Activated CD4-positive, alpha-beta memory T cell treated with anti-CD3 and anti-CD28 coated beads for 36 hours (primary cell): ENCODE measurements at regions not wholly inside any gene's neighbourhood (a gene's known extent, or its start where the extent isn't known, plus 50 kb on each side); places are given as distances from the start of the nearest gene placed in this dataset.

Experiments
- CTCF ChIA-PET: fragments of 350-600 bp; sonication (Branson Sonifier 250); formaldehyde crosslinking; loops from one replicate; lab custom pipeline; 2021; ENCODE audit warnings: antibody characterized with exemption, inconsistent platforms; lab: Charles Lee
- POLR2A ChIA-PET: fragments of 350-600 bp; sonication (Branson Sonifier 250); formaldehyde crosslinking; loops from one replicate; lab custom pipeline; 2021; ENCODE audit warnings: antibody characterized with exemption; lab: Charles Lee
- DNase-seq: peaks from one replicate; pipeline ENCODE4 v3.0.0-alpha.2; 2020
- H3K27ac Mint-ChIP-seq: one replicate; pipeline ENCODE4 v1.8.0; 2021; ENCODE audit warnings: mixed read lengths
- H3K27me3 Mint-ChIP-seq: one replicate; pipeline ENCODE4 v1.8.0; 2021; ENCODE audit warnings: mixed read lengths
- H3K36me3 Mint-ChIP-seq: one replicate; pipeline ENCODE4 v1.8.0; 2021; ENCODE audit warnings: mixed read lengths
- H3K4me1 Mint-ChIP-seq: one replicate; pipeline ENCODE4 v1.8.0; 2021; ENCODE audit warnings: low read depth, mixed read lengths
- H3K4me3 Mint-ChIP-seq: one replicate; pipeline ENCODE4 v1.8.0; 2021; ENCODE audit warnings: mild to moderate bottlenecking, mixed read lengths
- H3K9me3 Mint-ChIP-seq: one replicate; pipeline ENCODE4 v1.8.0; 2021; ENCODE audit warnings: mixed read lengths
- intact Hi-C: fragments of 100-400 bp; cut with micrococcal nuclease; formaldehyde crosslinking; loops from one replicate; pipeline ENCODE4 v1.15.1; 2023

DNA sequence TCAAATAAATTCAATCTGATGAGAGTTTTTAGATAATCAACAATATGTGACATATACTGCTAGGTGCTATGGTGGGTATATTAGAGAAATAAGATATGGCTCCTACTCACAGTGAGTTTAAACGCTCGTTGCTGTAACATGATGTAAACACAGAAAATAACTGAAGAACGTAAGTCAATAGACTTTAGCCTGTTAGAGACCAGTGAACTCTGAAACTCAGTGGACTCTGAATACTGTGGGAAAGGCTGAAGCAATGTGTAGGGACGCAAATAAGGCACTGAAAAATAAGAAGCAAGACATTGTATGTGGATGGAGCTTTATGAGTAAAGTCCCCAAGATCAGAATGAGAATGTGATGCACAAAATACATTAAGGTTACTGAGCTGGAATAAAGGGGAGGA is 431.6 kb downstream of the TFAP2B start:
- Mint-ChIP-seq H3K27ac (no peak overlapping the region), H3K9me3 (peaks cover 4% of the 10 kb centered on the region), H3K36me3 (no peaks in the 10 kb centered on the region), H3K4me3 (no peak overlapping the region), H3K4me1 (no peaks in the 10 kb centered on the region), H3K27me3 (no peaks in the 10 kb centered on the region)
- intact Hi-C loops, result no loop called here
- DNase-seq, result no peak
- ChIA-PET CTCF (no interaction called here), POLR2A (no interaction called here)

GRCh38 chr6:51257938-51258337 is 439.3 kb downstream of the TFAP2B start:
- no peak overlapping the region for H3K4me3 Mint-ChIP-seq
- CTCF ChIA-PET, result no interaction called here

DNA sequence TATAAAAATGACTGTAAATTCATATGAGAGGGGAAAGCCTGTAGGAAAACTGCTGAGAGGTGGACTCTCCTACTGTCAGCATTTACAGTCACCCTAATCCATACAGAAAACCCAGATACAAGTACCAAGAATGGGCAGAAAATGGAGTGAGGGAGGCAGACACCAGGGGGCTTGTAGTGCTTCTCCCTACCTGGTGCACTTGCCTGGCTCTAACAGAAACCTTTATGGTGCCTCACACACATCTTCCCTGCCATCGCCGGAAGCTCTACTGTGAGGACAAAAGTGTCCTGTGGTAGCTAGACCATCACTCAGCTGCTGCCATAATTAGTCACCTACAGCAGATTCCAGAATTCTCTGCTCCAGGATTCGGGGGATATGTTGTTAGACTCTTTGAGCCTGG is 441.3 kb downstream of the TFAP2B start:
- ChIA-PET POLR2A (no interaction called here), CTCF (no interaction called here)
- intact Hi-C loops, result no loop called here
- Mint-ChIP-seq H3K36me3 (no peaks in the 10 kb centered on the region), H3K4me1 (no peaks in the 10 kb centered on the region), H3K27ac (no peak overlapping the region), H3K4me3 (no peak overlapping the region), H3K27me3 (no peaks in the 10 kb centered on the region), H3K9me3 (no peaks in the 10 kb centered on the region)
- no peak for DNase-seq

More at GRCh38 chr6:51257938-51258337, 439.3 kb downstream of the TFAP2B start:
- no peaks in the 10 kb centered on the region for H3K36me3 Mint-ChIP-seq
- H3K27me3 Mint-ChIP-seq, result no peaks in the 10 kb centered on the region
- intact Hi-C loops, result no loop called here
- POLR2A ChIA-PET, result no interaction called here
- DNase-seq, result no peak
- H3K9me3 Mint-ChIP-seq, result no peaks in the 10 kb centered on the region
- no peak overlapping the region for H3K27ac Mint-ChIP-seq
- no peaks in the 10 kb centered on the region for H3K4me1 Mint-ChIP-seq

GRCh38 chr6:51261691-51262090 is 443.0 kb downstream of the TFAP2B start:
- Mint-ChIP-seq H3K9me3 (no peaks in the 10 kb centered on the region), H3K4me1 (no peaks in the 10 kb centered on the region), H3K27me3 (no peaks in the 10 kb centered on the region), H3K4me3 (no peak overlapping the region), H3K36me3 (no peaks in the 10 kb centered on the region), H3K27ac (no peak overlapping the region)
- ChIA-PET POLR2A (no interaction called here), CTCF (no interaction called here)
- no peak for DNase-seq
- intact Hi-C loops, result no loop called here

DNA sequence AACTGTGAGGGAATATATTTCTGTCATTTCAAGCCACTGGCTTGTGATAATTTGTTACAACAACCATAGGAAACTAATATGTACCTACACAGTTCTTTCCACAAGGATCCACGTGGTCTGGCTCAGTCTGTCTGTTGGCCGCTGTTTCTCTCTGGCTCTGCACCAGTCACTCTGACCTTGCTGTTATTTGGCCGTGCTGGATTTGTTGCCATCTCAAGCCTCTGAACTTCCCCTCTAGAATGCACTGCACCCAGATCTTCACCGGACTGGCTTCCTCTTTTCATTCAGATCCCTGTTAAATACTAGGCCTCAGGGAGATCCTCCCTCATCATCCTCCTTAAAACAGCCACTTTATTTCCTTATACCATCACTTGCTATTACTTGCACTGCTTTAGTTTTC is 446.8 kb downstream of the TFAP2B start:
- intact Hi-C loops, result no loop called here
- CTCF ChIA-PET, result no interaction called here

GRCh38 chr6:51266604-51267003 is 447.9 kb downstream of the TFAP2B start:
- no peaks in the 10 kb centered on the region for H3K27me3 Mint-ChIP-seq
- intact Hi-C loops, result no loop called here
- H3K9me3 Mint-ChIP-seq, result no peaks in the 10 kb centered on the region
- H3K27ac Mint-ChIP-seq, result no peak overlapping the region
- ChIA-PET CTCF (no interaction called here), POLR2A (no interaction called here)
- no peaks in the 10 kb centered on the region for H3K36me3 Mint-ChIP-seq
- H3K4me3 Mint-ChIP-seq, result no peak overlapping the region
- no peaks in the 10 kb centered on the region for H3K4me1 Mint-ChIP-seq
- no peak for DNase-seq

More for the DNA sequence above, 446.8 kb downstream of the TFAP2B start:
- Mint-ChIP-seq H3K4me3 (no peak overlapping the region), H3K27me3 (no peaks in the 10 kb centered on the region), H3K36me3 (no peaks in the 10 kb centered on the region), H3K27ac (no peak overlapping the region), H3K4me1 (no peaks in the 10 kb centered on the region), H3K9me3 (no peaks in the 10 kb centered on the region)
- no peak for DNase-seq
- POLR2A ChIA-PET, result no interaction called here

DNA sequence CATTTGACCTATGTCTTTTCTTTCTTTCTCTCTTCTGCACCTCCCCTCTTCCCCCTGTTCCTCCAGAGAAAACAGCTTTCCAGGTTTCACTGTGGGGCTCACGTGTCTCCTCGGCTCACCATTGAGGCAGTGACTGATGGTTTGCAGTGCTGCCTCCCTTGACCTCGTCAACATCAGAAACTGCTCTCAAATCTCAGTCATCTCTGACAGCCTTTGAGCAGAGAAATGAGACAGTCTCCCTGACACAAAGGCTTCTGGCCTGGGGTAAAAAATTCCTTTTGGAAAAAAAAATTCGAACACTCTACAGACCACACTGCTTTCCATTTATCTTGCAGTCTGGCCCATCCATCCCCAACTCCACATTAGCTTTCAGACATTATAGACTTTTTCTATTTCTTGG is 450.0 kb downstream of the TFAP2B start:
- Mint-ChIP-seq H3K4me1 (no peaks in the 10 kb centered on the region), H3K27me3 (no peaks in the 10 kb centered on the region), H3K9me3 (no peaks in the 10 kb centered on the region), H3K36me3 (no peaks in the 10 kb centered on the region), H3K4me3 (no peak overlapping the region), H3K27ac (no peak overlapping the region)
- no peak for DNase-seq
- POLR2A ChIA-PET, result no interaction called here
- CTCF ChIA-PET, result no interaction called here
- intact Hi-C loops, result no loop called here

- Mint-ChIP-seq H3K4me3 (no peak overlapping the region), H3K4me1 (no peaks in the 10 kb centered on the region), H3K9me3 (no peaks in the 10 kb centered on the region), H3K27ac (no peak overlapping the region), H3K27me3 (no peaks in the 10 kb centered on the region), H3K36me3 (no peaks in the 10 kb centered on the region)
- POLR2A ChIA-PET, result no interaction called here
- intact Hi-C loops, result no loop called here
- DNase-seq, result no peak
- CTCF ChIA-PET, result no interaction called here
Measured at GRCh38 chr6:51269876-51270275, 451.2 kb downstream of the TFAP2B start.

GRCh38 chr6:51271615-51272014 is 452.9 kb downstream of the TFAP2B start:
- H3K4me3 Mint-ChIP-seq, result no peak overlapping the region
- ChIA-PET CTCF (no interaction called here), POLR2A (no interaction called here)
- no peaks in the 10 kb centered on the region for H3K27me3 Mint-ChIP-seq
- no peaks in the 10 kb centered on the region for H3K36me3 Mint-ChIP-seq
- no peaks in the 10 kb centered on the region for H3K4me1 Mint-ChIP-seq
- intact Hi-C loops, result no loop called here
- no peak overlapping the region for H3K27ac Mint-ChIP-seq
- DNase-seq, result no peak
- H3K9me3 Mint-ChIP-seq, result no peaks in the 10 kb centered on the region

DNA sequence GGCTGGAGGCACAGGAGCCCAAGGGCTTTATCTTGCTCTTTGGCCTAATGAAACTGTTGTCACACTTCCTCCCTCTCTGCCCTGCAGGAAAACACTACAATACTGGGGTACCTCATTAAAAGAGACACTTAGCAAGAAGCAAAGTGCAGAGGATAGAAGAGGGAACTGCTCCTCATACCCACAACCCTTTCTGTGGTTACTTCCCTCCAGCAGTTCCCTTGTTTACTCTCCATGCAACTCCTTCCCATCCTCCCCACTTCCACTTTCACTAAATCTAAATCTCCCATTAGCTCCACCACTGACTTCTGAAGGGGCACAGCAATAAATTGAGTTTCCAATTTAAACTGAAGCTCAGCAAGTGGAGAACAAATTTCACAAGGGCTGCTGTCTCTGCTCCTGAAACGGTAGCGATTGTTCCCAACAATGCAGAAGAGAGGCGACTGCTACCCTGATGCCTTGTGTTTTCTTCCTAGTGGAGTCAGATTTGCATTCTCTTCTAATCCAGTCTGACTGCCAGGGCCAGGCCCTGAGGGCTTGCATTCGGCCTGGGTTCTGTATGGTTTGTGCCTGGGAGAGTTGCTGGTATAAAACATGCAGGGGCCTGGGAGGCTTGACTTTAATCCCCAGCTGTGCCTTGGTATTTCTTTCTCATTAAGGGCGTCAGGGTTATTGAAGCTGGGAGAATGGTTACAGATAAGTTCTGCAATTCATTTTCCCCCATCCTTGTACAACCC is 454.7 kb downstream of the TFAP2B start:
- H3K9me3 Mint-ChIP-seq, result no peaks in the 10 kb centered on the region
- no peaks in the 10 kb centered on the region for H3K4me1 Mint-ChIP-seq
- H3K36me3 Mint-ChIP-seq, result no peaks in the 10 kb centered on the region
- H3K27ac Mint-ChIP-seq, result no peak overlapping the region
- H3K27me3 Mint-ChIP-seq, result no peaks in the 10 kb centered on the region
- intact Hi-C loops, result no loop called here
- CTCF ChIA-PET, result no interaction called here
- no peak for DNase-seq
- POLR2A ChIA-PET, result no interaction called here
- no peak overlapping the region for H3K4me3 Mint-ChIP-seq

DNA sequence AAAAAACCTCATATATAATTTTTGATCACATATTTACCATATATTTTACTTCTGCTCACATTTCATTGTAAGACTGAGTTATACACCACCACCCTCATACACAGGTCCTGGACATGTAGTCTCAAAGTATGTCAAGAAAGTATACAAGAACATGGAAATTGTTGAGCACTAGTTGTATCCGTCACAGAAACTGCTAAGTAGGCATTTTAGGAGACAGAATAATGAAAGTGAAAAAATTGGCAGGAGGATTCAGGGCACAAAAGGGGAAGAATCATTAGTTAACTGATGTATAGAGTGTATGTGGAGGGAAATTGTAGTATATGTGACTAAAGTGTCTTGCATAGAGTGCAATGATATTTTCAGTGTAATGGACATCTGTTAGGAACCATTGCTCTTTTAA is 458.8 kb downstream of the TFAP2B start:
- CTCF ChIA-PET, result no interaction called here
- intact Hi-C loops, result no loop called here
- H3K27me3 Mint-ChIP-seq, result no peaks in the 10 kb centered on the region
- H3K4me1 Mint-ChIP-seq, result no peaks in the 10 kb centered on the region
- H3K9me3 Mint-ChIP-seq, result no peaks in the 10 kb centered on the region
- no peaks in the 10 kb centered on the region for H3K36me3 Mint-ChIP-seq
- no peak overlapping the region for H3K4me3 Mint-ChIP-seq
- POLR2A ChIA-PET, result no interaction called here
- DNase-seq, result no peak
- no peak overlapping the region for H3K27ac Mint-ChIP-seq

GRCh38 chr6:51282026-51282425 is 463.4 kb downstream of the TFAP2B start:
- intact Hi-C loops, result no loop called here
- Mint-ChIP-seq H3K27me3 (no peaks in the 10 kb centered on the region), H3K4me3 (no peak overlapping the region), H3K9me3 (no peaks in the 10 kb centered on the region), H3K4me1 (no peaks in the 10 kb centered on the region), H3K36me3 (no peaks in the 10 kb centered on the region), H3K27ac (no peak overlapping the region)
- ChIA-PET CTCF (no interaction called here), POLR2A (no interaction called here)
- DNase-seq, result no peak

DNA sequence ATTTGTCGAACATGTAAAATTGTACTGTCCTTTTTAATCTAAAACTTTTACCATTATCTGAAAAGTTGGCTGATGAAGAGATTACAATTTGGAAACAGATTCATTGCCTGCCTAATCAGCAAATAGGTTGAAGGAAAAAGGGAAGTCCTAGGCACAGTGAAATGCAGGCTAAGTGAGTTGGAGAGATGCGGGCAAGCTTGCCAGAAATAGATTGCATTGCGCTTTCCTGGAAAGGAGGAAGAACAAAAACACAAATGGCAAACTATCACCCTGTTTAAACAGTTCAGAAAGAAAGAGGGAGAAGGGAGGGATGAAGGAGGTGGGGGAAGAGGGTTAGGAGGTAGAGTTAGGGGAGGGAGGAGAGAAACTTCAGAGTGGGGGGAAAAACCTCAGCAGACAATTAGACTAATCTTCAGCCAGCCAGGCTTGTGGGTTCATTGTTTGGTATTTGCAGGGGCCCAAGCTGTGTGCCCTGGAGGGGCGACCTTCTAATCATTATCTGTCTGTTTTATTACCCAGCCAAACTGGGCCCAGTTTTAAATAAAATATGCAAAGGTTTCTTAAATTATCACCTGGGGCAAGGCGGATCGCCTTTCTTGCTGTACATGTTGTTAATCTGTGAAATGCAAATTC is 465.2 kb downstream of the TFAP2B start:
- Mint-ChIP-seq H3K27ac (no peak overlapping the region), H3K4me3 (no peak overlapping the region), H3K36me3 (no peaks in the 10 kb centered on the region), H3K4me1 (no peaks in the 10 kb centered on the region), H3K9me3 (no peaks in the 10 kb centered on the region), H3K27me3 (no peaks in the 10 kb centered on the region)
- CTCF ChIA-PET, result no interaction called here
- POLR2A ChIA-PET, result no interaction called here
- intact Hi-C loops, result no loop called here
- DNase-seq, result no peak
